ENCODE measurements at regions not wholly inside any gene's neighbourhood (a gene's known extent, or its start where the extent isn't known, plus 50 kb on each side); places are given as distances from the start of the nearest gene placed in this dataset.
"Not testable (repeated sequence)": the region's sequence is repeated elsewhere in the genome, so short reads cannot be mapped to it uniquely, and the experiment has no call there.

DNA sequence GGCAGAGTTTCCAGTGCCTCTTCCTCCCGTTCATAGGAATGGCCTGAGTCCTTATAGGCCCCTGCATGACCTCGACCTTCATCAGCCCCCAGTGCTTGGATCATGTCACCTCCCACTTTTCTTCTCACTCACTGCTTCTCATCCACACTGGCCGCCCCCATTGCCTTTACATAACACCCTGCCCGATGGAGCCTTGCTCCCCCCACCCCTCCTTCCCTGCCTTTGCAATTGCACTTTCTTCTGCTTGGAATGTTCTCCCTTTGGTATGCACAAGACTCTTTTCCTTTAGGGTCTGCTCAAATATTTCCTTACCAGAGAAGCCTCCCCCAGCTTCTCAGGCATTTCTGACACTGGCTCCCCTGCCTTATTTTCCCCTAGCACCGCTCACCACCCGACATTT lies 125.2 kb upstream of the KCNJ6 start:
- no peak for DNase-seq (ENCODE audit: low spot score)

DNA sequence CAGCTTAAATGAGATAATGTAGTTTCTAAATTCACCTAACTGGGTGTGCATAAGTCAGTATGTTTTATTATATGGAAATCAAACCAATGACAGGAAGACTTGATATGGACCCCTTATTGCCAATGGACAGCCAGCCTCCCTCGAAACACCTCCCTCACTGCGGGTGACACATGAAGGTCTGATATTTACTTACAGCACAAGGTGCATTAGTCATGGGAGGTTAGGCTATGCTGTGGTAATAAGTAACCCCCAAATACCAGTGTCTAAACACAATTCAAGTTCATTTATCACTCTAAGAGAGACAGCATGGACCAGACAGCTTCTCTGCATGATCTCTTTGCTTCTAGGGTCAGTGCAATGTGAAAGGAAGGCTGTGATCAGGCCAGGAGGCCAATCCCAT lies 126.0 kb upstream of the KCNJ6 start:
- no peak for DNase-seq (ENCODE audit: low spot score)

DNA sequence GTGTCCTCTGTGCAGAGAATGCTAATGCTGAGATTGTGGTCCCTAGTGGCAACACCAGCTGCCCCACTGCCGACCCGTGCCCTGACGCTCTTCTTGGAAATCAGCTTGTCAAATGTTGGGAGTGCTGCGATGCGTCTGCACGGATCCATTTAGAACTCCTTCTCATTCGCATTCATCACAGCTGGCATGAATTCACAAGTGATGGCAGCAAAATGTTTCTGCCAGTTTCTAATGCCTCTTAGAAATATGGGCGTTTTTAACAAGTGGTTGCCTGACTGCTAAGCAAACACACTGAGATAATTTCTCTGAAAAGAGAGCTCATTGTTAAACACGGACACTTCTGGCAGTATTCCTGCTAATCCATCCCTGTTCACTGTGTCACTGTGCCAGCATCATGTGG lies 131.9 kb upstream of the KCNJ6 start:
- DNase-seq (ENCODE audit: low spot score): peak; percentile 63

DNA sequence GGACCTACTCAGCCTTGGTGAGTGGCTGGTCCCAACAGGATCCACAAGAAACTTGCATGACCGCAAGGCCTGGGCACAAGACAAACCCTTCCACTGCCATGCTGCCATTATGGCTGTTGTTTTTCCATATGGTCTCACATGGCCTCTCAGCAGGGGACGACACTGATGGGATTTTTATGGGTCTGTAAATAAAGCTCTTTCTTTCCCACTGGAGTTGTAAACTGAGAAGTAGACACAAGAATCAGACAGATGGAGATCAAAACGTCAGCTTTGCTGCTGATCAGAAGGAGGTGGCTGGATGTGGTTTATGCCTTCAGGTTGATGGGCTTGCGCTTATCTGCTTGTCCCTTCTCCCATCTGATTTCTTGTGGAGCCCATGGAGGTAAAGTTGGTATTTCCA lies 138.1 kb upstream of the KCNJ6 start:
- DNase-seq (ENCODE audit: low spot score): no peak

DNA sequence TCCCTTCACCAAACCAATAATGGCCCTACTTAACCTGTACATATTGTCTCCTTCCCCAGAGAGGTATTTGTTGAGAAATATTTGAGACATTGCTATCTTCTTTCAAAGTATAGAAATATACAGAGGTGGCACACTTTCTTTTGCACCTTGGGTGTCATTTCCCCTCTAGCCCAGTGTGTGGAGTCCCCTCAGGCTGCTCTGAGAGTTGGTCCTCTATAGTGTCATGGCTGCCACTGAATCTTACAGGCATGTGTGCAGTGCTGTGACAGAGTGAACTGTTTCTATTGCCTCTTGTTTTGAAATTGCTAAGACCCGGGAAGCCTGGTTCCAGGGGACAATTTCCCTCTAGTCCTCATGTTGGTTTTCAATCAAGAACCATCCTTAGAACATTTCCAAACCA lies 140.2 kb upstream of the KCNJ6 start:
- DNase-seq (ENCODE audit: low spot score): no peak

DNA sequence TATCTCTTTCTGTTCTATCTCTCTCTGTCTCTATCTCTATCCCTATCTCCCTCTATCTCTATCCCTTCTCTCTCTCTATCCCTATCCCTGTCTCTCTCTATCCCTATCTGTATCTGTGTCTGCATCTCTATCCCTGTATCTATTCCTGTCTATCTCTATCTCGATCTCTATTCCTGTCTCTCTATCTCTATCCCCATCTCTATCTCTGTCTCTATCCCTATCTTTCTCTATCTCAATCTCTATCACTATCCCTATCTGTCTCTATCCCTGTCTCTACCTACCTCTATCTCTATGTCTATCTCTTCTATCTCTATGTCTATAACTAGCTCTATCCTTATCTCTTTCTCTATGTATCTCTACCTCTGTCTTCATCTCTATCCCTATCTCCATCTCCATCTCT lies 141.4 kb upstream of the KCNJ6 start:
- no peak for DNase-seq (ENCODE audit: low spot score)

DNA sequence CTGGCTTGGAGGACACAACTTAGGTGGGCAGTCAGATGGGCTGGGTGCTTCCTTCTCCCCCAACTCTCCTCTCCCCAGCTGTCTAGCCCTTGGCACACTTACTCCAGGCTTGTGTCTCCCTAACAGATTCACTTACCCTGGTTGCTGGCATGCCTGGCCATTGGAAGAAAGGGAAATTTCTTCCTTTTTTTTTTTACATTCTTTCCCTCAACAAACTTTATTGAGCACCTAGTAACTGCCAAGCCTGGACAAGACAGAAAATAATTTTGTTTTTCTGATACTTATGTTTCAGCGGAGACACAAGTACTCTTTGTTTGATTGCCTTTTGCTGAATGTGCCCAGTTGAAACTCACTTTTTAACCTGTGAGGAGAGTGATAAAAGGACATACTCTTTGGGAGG lies 144.3 kb upstream of the KCNJ6 start:
- no peak for DNase-seq (ENCODE audit: low spot score)

DNA sequence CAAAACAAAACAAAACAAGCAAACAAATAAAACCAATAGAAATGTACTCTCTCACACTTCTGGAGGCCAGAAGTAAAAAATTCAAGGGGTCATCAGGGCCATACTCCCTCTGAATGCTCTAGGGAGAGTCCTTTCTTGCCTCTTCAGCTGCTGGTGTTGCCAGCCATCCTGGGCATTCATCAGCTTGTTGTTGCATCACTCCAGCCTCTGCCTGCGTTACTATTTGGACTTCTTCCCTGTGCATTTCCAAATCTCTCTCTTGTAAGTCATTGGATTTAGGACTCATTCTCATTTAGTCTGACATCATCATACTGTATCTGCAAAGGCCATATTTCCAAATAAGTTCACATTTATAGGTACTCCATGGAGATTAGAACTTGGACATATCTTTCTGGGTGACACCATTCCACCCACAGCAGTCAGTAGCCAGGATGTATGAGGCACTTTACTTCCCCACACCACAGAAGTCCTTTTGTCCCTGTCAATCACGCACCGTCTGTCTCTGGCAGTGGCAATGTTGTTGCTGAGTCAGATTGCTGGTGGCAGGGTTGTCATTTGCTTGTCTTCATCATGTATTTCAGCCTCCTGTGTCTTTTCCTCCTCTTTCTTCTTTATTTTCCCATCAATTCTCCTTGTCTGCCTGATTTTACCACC lies 151.0 kb upstream of the KCNJ6 start:
- DNase-seq (ENCODE audit: low spot score): no peak

DNA sequence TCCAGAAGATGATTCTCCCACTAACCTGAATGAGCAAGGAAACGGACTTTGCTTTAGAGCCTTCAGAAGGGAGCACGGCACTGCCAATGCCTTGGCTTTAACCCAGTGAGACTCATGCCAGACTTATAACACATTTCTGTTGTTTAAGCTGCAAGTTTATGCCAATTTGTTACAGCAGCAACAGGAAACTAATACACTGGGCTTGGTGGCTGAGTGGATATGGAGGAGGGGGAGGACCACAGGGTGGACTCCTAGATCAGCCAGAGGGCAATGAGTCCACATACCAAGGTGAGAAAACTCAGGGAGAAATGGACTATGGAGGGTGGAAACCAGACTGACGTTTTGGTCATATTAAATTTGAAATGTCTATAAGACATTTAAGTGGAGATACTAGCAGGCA lies 156.2 kb upstream of the KCNJ6 start:
- DNase-seq (ENCODE audit: low spot score): no peak

DNA sequence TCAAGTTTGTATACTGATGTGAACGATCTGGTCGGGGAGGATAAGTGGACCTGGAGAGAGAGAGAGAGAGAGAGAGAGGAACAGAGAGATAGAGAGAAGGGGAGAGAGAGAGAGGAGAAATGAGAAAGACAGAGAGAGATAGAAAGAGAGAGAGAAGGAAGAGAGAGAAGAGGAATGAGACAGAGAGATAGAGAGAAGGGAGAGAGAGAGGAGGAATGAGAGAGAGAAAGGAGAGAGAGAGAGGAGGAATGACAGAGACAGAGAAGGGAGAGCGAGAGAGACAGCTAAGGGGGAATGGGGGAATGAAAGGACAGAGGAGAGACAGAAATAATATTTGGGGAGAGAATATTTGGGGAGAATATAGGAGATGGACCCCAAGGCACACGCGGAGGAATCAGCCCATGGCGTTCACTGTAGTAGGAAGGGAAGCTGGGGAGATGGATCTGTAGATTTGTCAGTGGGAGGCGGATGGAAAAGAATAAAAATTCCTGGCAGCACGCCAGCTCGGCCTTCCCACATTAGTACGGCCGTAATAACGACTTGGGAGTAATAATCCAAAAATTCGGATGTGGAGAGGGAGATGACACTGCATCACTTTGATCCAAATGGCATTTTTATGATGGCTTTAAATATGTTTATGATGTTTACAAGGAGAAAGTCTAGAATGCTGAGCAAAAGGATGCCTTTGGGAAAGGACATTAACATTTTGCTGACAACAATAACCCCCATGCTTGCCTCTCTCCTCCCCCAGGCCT lies 159.8 kb upstream of the KCNJ6 start:
- DNase-seq (ENCODE audit: low spot score): no peak

DNA sequence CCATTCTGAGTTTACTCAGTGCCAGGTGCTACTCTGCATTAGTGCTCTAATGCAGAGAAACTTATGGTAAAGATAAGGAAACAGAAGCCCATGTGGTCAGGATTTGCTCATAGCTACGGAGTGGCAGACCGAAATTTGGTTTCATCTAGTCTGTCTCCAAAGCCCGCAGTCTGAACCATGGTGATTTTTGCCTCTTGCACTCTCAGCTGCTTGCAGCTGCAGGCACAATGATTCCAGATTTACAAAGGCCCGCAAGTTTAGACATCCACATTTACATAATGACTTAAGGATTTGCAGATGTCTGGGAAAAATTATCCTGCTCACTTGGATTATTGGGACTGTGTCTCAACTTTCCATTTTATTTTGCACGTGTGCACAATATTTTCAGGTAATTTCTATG lies 161.3 kb upstream of the KCNJ6 start:
- no peak for DNase-seq (ENCODE audit: low spot score)

DNA sequence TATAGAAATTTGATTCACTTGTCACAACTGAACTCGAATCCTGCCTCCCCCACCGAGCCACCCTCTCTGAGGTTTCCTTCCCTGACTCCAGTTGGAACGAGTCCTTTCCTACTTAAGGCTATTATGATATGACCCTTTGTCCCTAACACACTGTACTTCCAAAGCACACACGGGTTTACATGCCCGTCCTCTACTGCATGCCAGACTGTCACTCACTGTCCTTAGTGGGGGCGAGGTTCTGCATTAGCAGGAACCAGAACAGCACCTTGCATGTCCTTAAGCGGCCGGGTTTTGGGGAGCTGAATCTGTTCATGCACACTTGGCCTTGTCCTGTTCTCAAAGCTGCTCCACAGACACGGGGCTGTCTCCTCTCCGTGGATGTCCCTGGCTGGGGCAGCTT lies 164.6 kb upstream of the KCNJ6 start:
- DNase-seq (ENCODE audit: low spot score): no peak

DNA sequence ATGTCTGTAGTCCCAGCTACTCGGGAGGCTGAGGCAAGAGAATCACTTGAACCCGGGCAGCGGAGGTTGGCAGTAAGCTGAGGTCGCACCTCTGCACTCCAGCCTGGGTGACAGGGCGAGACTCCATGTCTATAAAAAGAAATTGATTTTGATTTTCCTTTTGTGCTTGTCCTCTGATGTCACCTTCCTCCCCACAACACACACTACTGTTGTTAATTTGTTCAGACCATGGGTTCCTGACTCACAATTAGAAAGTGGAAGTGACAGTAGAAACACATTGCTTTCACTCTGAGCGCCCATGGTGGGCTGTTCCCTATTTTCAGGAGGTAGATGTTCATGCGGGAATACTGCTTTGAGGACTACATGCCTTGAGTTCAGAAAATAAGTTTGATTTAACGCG lies 165.5 kb upstream of the KCNJ6 start:
- DNase-seq (ENCODE audit: low spot score): peak; percentile 25

DNA sequence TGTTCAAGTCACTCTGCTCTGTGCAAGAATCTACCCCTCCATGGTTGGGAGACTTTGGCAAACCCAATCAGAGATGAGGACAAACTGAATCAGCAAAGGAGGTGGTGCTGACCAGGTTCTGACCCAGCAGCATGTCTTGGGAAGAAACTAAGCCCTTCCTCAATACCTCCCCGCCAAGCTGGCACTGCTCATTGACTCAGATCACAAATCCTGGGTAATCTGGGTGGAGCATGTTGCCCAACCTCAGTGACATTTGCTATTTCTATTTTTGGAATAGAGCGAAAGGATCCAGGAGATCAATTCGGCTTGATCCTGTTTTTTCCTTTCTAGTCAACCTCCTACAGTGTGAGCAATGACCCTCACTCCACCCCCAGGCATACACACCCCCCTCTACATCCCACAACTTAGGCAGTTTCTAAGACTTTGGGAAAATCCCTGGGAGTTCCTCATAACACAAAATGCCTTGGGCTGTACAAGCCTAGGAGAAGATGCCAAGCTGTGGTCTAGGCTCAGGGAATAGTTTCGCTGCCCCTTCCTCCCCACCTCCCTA lies 166.8 kb upstream of the KCNJ6 start:
- DNase-seq (ENCODE audit: low spot score): no peak

DNA sequence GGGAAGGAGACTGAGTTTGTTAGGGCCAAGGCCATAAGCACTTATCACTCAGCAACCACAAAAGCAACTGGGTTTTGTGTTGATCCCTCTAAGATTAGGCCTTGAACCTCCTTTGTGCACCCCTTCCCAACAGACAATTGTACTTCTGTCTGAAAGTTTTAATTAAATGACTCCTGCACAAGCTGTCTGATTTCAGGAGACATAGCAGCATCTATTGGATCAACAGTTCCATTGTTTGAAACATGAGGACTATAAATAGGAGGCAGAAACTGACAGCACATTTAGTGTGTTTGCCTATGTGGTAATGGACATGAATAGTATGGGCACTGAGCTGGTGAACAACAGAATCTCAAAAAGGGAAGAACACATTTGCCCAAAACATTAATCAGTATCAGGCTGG lies 167.3 kb upstream of the KCNJ6 start:
- no peak for DNase-seq (ENCODE audit: low spot score)

DNA sequence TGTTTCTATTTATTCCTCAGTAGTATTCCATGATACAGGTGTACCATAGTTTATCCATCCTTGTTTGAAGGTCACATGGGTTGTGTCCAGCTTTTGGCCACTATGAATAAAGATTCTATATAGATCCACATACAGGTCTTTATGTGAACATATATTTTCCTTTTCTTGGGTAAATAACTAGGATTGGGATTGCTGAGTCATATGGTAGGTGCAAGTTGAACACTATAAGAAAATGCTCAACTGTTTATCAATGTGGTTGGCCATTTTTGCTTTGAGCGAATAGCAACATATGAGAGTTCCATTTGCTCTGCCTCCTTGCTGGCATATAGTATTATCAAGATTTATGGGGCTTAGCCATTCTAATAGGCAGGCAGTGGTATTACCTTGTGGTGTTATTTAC lies 170.2 kb upstream of the KCNJ15 start:
- DNase-seq (ENCODE audit: low spot score): no peak

DNA sequence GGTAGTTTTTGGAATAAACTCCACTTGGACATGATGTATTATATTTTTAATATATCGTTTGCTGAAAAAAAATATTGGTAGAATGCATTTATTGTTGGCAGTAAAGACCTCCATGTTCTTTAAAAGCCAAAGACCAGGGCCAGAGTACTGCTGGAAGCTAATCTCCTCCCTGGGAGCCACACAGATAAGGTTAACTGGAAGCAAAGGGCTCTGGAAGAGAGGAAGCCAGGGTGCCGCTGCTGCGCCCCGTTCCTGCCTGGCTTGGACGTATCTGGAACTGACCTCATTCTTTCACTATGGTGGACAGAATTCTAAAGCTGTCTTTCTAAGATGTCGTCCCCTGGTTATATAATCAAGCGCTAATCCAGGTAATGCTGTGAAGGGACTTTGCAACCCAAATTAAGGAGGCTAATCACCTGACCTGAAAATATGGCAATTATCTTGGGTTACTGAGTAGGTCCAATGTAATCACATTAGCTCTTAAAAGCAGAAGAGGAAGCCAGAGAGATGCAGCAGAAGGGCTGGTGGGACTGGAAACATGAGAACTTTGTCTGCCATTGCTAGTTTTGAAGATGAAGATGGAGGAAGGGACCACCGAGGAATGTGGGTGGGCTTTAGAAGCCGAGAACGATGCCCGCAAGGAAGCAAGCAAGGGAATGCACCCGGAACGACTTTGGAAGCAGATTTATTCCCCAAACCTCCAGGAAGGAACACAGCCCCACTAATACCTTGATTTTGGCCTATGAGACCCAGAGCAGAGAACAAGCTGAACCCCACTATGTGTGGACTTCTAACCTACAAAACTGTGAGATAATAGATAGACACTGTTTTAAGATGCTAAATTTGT lies 167.7 kb upstream of the KCNJ15 start:
- no peak for DNase-seq (ENCODE audit: low spot score)

DNA sequence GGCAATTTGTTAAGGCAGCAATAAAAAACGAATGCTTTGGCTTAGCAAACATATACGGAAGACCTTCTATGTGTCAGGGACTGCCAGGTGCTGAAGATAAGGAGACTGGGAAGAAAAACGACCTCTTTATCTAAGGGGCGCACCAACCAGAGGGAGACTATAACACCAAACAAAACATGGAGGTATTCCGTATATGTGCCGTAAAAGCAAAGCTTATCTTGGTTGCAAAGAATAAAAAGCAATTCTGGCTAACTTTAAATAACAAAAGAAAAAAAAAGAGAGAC lies 167.1 kb upstream of the KCNJ15 start:
- no peak for DNase-seq (ENCODE audit: low spot score)

DNA sequence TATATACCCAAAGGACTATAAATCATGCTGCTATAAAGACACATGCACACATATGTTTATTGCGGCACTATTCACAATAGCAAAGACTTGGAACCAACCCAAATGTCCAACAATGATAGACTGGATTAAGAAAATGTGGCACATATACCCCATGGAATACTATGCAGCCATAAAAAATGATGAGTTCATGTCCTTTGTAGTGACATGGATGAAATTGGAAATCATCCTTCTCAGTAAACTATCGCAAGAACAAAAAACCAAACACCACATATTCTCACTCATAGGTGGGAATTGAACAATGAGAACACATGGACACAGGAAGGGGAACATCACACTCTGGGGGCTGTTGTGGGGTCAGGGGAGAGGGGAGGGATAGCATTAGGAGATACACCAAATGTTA lies 165.7 kb upstream of the KCNJ15 start:
- not testable (repeated sequence) for DNase-seq (ENCODE audit: low spot score)

DNA sequence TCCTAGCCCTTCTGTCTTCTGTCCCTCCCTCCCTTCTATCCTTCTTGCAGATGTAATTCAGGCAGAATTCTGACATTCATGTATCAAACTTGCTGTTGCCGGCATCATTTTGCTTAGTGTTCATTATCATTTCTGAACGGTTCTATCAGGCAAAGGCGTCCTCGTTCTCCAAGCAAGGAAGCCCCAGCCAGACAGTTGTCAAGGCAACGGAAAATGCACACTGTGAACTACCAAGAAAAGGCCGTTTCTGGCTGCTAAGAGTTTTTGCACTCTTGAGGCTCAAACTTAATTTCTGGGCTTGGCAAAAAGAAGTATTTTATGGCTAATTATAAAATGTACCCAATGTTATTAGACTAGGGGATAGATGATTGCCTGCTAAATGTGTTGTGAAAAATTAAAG lies 164.7 kb upstream of the KCNJ15 start:
- no peak for DNase-seq (ENCODE audit: low spot score)

DNA sequence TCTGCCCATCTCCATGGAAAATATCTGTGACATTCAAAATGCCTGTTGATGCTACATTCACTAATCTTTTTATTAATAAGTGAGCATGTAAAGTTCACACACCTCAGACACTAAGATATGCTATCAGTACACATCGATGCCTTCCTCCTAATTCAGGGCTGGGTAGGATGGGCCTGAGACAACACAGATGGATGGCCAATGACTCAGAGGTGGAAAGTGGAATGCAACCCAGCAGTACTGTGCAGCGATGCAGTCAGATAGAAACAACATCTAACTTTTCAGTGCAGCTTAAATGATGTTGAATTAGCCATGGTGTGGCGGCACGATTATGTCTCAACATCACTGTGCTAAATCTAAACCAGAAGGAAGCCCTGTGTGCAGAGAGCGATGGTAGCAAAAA lies 161.6 kb upstream of the KCNJ15 start:
- DNase-seq (ENCODE audit: low spot score): no peak

DNA sequence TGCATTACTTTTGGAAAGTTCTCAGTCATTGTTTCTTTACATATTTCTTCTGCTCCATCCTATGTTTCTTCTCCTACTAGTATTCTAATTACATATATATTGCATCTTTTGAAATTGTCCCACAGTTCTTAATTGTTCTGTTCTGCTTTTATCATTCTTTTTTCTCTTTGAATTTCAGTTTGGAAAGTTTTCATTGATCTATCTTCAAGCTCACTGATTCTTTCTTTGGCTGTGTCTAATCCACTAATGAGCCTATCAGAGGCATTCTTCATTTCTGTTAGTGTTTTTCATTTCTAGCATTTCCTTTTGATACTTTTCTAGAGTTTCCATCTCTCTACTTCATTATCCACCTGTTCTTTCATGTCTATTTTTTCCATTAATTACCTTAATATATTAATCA lies 159.0 kb upstream of the KCNJ15 start:
- DNase-seq (ENCODE audit: low spot score): no peak

DNA sequence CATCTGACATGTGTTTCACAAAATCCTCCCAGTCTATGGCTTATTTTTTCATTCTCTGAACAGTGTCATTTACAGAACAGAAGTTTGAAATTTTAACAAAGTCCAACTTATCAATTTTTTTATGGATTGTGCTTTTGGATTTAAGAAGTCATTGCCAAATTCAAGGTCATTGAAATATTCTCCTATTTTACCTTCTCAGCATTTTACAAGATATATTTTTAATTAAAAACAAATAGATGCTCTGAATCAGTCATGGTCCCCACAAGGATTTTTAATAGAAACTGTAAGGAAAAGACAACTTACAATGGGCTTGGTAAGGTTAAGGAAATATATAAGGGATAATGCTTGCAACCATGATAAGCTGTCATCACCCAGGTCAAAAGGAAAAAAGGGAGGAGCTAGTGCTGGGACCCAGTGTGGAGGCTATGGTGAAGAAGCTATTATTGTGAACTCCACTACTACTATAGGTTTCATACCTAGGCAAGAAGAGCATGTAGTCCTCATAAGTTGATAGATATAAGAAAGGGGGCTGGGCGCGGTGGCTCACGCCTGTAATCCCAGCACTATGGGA lies 144.5 kb upstream of the KCNJ15 start:
- no peak for DNase-seq (ENCODE audit: low spot score)

All from pons (tissue), 1 donor.